HCT116 (cell line): ENCODE measurements at regions not wholly inside any gene's neighbourhood (a gene's known extent, or its start where the extent isn't known, plus 50 kb on each side); places are given as distances from the start of the nearest gene placed in this dataset.

ENCODE experiments used
- ATAC-seq: fragments of 200-7000 bp; cut with Tn5 transposase; 2 replicates; pipeline ENCODE4 v1.9.1; 2020; ENCODE audit warnings: mild to moderate bottlenecking, moderate library complexity
- BruUV-seq: library from RNA; stranded (reverse); fragments of 400-500 nt; replicated peaks from 2 replicates; lab custom pipeline; 2021; lab: Mats Ljungman, UMichigan
- CTCF ChIA-PET: fragments of 300-600 bp; sonication (Branson Sonifier 250); formaldehyde crosslinking; loops from one replicate; lab custom pipeline; 2021; ENCODE audit warnings: antibody characterized with exemption; lab: Charles Lee
- POLR2A ChIA-PET: fragments of 300-600, 350-600 bp; sonication (Branson Sonifier 250); formaldehyde crosslinking; loops from one replicate; lab custom pipeline; 2021; ENCODE audit warnings: antibody characterized with exemption; lab: Charles Lee
- RAD21 ChIA-PET, 2 experiments: fragments of 300-600 bp; sonication (Branson Sonifier 250); formaldehyde crosslinking; loops; one replicate each; lab custom pipeline; 2023; ENCODE audit warnings: low total read pairs in 2 of 2; ENCODE audit not compliant: uncharacterized antibody in 2 of 2, unreplicated experiment in 2 of 2, low non-redundant PET in 1 of 2; lab: Charles Lee
- DNase-seq: peaks from one replicate; pipeline ENCODE4 v3.0.0-alpha.2; 2010; ENCODE audit warnings: low read depth, low spot score
- H2AFZ ChIP-seq: fragments of 200-600 bp; shearing (Covaris generic), sonication (generic); 2 replicates; pipeline ENCODE4 v1.6.1; 2017; ENCODE audit warnings: low read depth, mixed run types, mixed read lengths, antibody characterized with exemption, low read length; ENCODE audit not compliant: poor library complexity, severe bottlenecking
- H3K27ac ChIP-seq: 2 replicates; pipeline ENCODE4 v1.5.1; 2012; ENCODE audit warnings: low read depth, low read length
- H3K27me3 ChIP-seq: fragments of 200-600 bp; sonication (generic); 2 replicates; pipeline ENCODE4 v1.6.1; 2016; ENCODE audit warnings: mixed run types, low read length, mixed read lengths; ENCODE audit not compliant: insufficient read depth
- H3K36me3 ChIP-seq, 2 experiments: fragments of 200-500 bp in 1 of 2; fragments of 200-600 bp in 1 of 2; sonication (Bioruptor generic) in 1 of 2; sonication (generic) in 1 of 2; 2 replicates each; pipeline versions ENCODE4 v1.5.1 to v1.6.1; 2014 to 2016; ENCODE audit warnings: low read length in 2 of 2, inconsistent platforms in 1 of 2, mixed read lengths in 1 of 2, mixed run types in 1 of 2; ENCODE audit not compliant: insufficient read depth in 2 of 2, control insufficient read depth in 1 of 2
- H3K4me1 ChIP-seq, 2 experiments: fragments of 200-600 bp in 1 of 2; sonication (generic) in 1 of 2; 2 replicates each; pipeline versions ENCODE4 v1.5.1 to v1.6.1; 2012 to 2017; ENCODE audit warnings: low read length in 2 of 2, inconsistent platforms in 1 of 2, mild to moderate bottlenecking in 1 of 2, mixed read lengths in 1 of 2, mixed run types in 1 of 2, moderate library complexity in 1 of 2; ENCODE audit not compliant: insufficient read depth in 2 of 2, control insufficient read depth in 1 of 2
- H3K4me2 ChIP-seq: fragments of 200-600 bp; sonication (generic); 2 replicates; pipeline ENCODE4 v1.6.1; 2017; ENCODE audit warnings: mixed run types, low read length, mixed read lengths
- H3K4me3 ChIP-seq, 2 experiments: fragments of 200-600 bp in 1 of 2; sonication (generic) in 1 of 2; replicated peaks in 1 of 2; 2 replicates each; pipeline ENCODE4 v1.5.1; 2011 to 2016; ENCODE audit warnings: low read length in 2 of 2, control low read depth in 1 of 2, low read depth in 1 of 2, mild to moderate bottlenecking in 1 of 2, mixed read lengths in 1 of 2, mixed run types in 1 of 2
- H3K79me2 ChIP-seq: fragments of 200-600 bp; sonication (generic); 2 replicates; pipeline ENCODE4 v1.6.1; 2017; ENCODE audit warnings: mild to moderate bottlenecking, mixed run types, low read length, moderate library complexity, mixed read lengths; ENCODE audit not compliant: insufficient read depth
- H3K9ac ChIP-seq: fragments of 200-600 bp; sonication (generic); 2 replicates; pipeline ENCODE4 v1.6.1; 2016; ENCODE audit warnings: low read length, mixed read lengths
- H3K9me2 ChIP-seq: fragments of 200-600 bp; sonication (generic), shearing (Covaris generic); 2 replicates; pipeline ENCODE4 v1.6.1; 2017; ENCODE audit warnings: mixed run types, mild to moderate bottlenecking, moderate library complexity; ENCODE audit not compliant: insufficient read depth
- H3K9me3 ChIP-seq, 2 experiments: fragments of 200-500 bp in 1 of 2; fragments of 200-600 bp in 1 of 2; sonication (Bioruptor generic) in 1 of 2; sonication (generic) in 1 of 2; 2 replicates each; pipeline ENCODE4 v1.6.1; 2014 to 2017; ENCODE audit warnings: low read length in 2 of 2, mixed read lengths in 2 of 2, inconsistent platforms in 1 of 2, low read depth in 1 of 2, mild to moderate bottlenecking in 1 of 2, mixed run types in 1 of 2, moderate library complexity in 1 of 2; ENCODE audit not compliant: control insufficient read depth in 1 of 2, insufficient read depth in 1 of 2
- H4K20me1 ChIP-seq: fragments of 200-600 bp; sonication (generic), shearing (Covaris generic); 2 replicates; pipeline ENCODE4 v1.6.1; 2017; ENCODE audit warnings: mixed run types, mild to moderate bottlenecking, moderate library complexity; ENCODE audit not compliant: insufficient read depth
- ATF3 ChIP-seq: IDR thresholded peaks from 2 replicates; pipeline ENCODE4 v1.6.1; 2012
- CEBPB ChIP-seq: IDR thresholded peaks from 2 replicates; pipeline ENCODE4 v1.6.1; 2012; ENCODE audit warnings: low read depth
- CTCF ChIP-seq, 3 experiments: fragments of 200-600 bp in 1 of 3; sonication (generic) in 1 of 3; IDR thresholded peaks in 2 of 3; conservative IDR thresholded peaks in 1 of 3; 2 replicates each; pipeline ENCODE4 v1.5.1; 2012 to 2017; ENCODE audit warnings: low read depth in 2 of 3, low read length in 2 of 3, antibody characterized with exemption in 1 of 3, borderline replicate concordance in 1 of 3, control low read depth in 1 of 3, mild to moderate bottlenecking in 1 of 3, mixed read lengths in 1 of 3, mixed run types in 1 of 3, moderate library complexity in 1 of 3; ENCODE audit not compliant: insufficient read depth in 1 of 3
- EGR1 ChIP-seq: IDR thresholded peaks from 2 replicates; pipeline ENCODE4 v1.6.1; 2012; ENCODE audit warnings: low read depth
- FOSL1 ChIP-seq: IDR thresholded peaks from 2 replicates; pipeline ENCODE4 v1.6.1; 2012; ENCODE audit warnings: low read depth
- JUND ChIP-seq: IDR thresholded peaks from 2 replicates; pipeline ENCODE4 v1.6.1; 2012
- MAX ChIP-seq: IDR thresholded peaks from 2 replicates; pipeline ENCODE4 v1.6.1; 2012
- SIN3A ChIP-seq: IDR thresholded peaks from 2 replicates; pipeline ENCODE4 v1.6.1; 2012; ENCODE audit warnings: low read depth
- SP1 ChIP-seq: IDR thresholded peaks from 2 replicates; pipeline ENCODE4 v1.6.1; 2012; ENCODE audit warnings: low read depth
- SRF ChIP-seq: IDR thresholded peaks from 2 replicates; pipeline ENCODE4 v1.6.1; 2012; ENCODE audit warnings: low read depth
- TCF7L2 ChIP-seq: IDR thresholded peaks from 2 replicates; pipeline ENCODE4 v1.7.0; 2011; ENCODE audit warnings: borderline replicate concordance, inconsistent platforms; ENCODE audit not compliant: insufficient read depth, insufficient read length; ENCODE audit errors: extremely low read depth
- ZFX ChIP-seq: fragments of 450-650 bp; IDR thresholded peaks from 2 replicates; pipeline ENCODE4 v1.6.1; 2017
- intact Hi-C: fragments of 100-400 bp; cut with micrococcal nuclease; formaldehyde crosslinking; loops from 2 replicates; pipeline ENCODE4 v1.10.0; 2022
- TF ChIP-seq, protein P1 (sequence below): IDR thresholded peaks from 2 replicates; pipeline ENCODE4 v1.6.1; 2012; ENCODE audit warnings: low read depth
- TF ChIP-seq, protein P2 (sequence below): IDR thresholded peaks from 2 replicates; pipeline ENCODE4 v1.6.1; 2011; ENCODE audit warnings: mild to moderate bottlenecking, low read length, moderate library complexity; ENCODE audit not compliant: insufficient replicate concordance; ENCODE audit errors: extremely low read depth

DNA sequence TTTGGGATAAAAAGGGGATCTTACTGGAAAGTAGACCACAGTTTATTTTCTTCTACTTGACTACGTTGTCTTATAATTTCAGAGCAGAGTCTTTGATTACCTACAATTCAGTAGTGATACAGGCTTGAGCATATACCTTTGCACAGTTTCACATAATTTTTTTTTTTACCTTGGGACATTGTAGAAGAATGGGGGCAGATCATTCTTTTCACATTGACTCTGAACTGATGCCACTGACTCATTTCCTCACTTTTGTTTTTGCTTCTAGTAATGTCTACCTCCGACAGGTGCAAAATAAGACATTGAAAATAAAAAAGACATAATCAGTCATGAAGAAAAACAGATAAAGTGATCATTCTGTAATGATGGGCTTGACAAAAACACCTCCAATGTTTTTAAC, 688.3 kb upstream of the CHORDC1 start:
- Histone ChIP-seq H3K9me3 (peaks cover 0 to 4% of the 10 kb centered on the region in 2 experiments; a peak in 2 of 4 replicates), H3K36me3 (no peaks in the 10 kb centered on the region), H3K9ac (no peak overlapping the region), H3K9me2 (no peaks in the 10 kb centered on the region), H3K4me1 (no peaks in the 10 kb centered on the region), H3K4me3 (no peak overlapping the region), H3K79me2 (no peaks in the 10 kb centered on the region), H4K20me1 (no peaks in the 10 kb centered on the region), H2AFZ (no peak overlapping the region), H3K27ac (no peak overlapping the region), H3K27me3 (no peaks in the 10 kb centered on the region), H3K4me2 (no peak overlapping the region)
- TF ChIP-seq ATF3 = no peak
- no peak for TF ChIP-seq FOSL1
- TF ChIP-seq SRF = no peak
- TF ChIP-seq, protein P1, sequence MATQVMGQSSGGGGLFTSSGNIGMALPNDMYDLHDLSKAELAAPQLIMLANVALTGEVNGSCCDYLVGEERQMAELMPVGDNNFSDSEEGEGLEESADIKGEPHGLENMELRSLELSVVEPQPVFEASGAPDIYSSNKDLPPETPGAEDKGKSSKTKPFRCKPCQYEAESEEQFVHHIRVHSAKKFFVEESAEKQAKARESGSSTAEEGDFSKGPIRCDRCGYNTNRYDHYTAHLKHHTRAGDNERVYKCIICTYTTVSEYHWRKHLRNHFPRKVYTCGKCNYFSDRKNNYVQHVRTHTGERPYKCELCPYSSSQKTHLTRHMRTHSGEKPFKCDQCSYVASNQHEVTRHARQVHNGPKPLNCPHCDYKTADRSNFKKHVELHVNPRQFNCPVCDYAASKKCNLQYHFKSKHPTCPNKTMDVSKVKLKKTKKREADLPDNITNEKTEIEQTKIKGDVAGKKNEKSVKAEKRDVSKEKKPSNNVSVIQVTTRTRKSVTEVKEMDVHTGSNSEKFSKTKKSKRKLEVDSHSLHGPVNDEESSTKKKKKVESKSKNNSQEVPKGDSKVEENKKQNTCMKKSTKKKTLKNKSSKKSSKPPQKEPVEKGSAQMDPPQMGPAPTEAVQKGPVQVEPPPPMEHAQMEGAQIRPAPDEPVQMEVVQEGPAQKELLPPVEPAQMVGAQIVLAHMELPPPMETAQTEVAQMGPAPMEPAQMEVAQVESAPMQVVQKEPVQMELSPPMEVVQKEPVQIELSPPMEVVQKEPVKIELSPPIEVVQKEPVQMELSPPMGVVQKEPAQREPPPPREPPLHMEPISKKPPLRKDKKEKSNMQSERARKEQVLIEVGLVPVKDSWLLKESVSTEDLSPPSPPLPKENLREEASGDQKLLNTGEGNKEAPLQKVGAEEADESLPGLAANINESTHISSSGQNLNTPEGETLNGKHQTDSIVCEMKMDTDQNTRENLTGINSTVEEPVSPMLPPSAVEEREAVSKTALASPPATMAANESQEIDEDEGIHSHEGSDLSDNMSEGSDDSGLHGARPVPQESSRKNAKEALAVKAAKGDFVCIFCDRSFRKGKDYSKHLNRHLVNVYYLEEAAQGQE = no peak
- TF ChIP-seq JUND = no peak
- no peak for TF ChIP-seq SP1
- TF ChIP-seq CEBPB = no peak
- TF ChIP-seq, protein P2, sequence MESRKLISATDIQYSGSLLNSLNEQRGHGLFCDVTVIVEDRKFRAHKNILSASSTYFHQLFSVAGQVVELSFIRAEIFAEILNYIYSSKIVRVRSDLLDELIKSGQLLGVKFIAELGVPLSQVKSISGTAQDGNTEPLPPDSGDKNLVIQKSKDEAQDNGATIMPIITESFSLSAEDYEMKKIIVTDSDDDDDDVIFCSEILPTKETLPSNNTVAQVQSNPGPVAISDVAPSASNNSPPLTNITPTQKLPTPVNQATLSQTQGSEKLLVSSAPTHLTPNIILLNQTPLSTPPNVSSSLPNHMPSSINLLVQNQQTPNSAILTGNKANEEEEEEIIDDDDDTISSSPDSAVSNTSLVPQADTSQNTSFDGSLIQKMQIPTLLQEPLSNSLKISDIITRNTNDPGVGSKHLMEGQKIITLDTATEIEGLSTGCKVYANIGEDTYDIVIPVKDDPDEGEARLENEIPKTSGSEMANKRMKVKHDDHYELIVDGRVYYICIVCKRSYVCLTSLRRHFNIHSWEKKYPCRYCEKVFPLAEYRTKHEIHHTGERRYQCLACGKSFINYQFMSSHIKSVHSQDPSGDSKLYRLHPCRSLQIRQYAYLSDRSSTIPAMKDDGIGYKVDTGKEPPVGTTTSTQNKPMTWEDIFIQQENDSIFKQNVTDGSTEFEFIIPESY = no peak
- TF ChIP-seq TCF7L2 = no peak
- no peak for TF ChIP-seq SIN3A
- no peak for TF ChIP-seq CTCF (IDR thresholded peaks at IDR 0.05 in 2 of 3, conservative IDR thresholded peaks at IDR 0.05 in 1 of 3; ENCODE audit: borderline replicate concordance in 1 of 3, insufficient read depth in 1 of 3, low read depth in 2 of 3, low read length in 2 of 3)
- TF ChIP-seq EGR1 = no peak
- no peak for TF ChIP-seq MAX
- TF ChIP-seq ZFX = no peak
- ChIA-PET RAD21 (no interaction called here), POLR2A (no interaction called here), CTCF (no interaction called here)
- DNase-seq (no peak), ATAC-seq (no peak)
- intact Hi-C loops = no loop called here
- BruUV-seq = no TSS peak
